ENCODE measurements at regions not wholly inside any gene's neighbourhood (a gene's known extent, or its start where the extent isn't known, plus 50 kb on each side); places are given as distances from the start of the nearest gene placed in this dataset.

DNA sequence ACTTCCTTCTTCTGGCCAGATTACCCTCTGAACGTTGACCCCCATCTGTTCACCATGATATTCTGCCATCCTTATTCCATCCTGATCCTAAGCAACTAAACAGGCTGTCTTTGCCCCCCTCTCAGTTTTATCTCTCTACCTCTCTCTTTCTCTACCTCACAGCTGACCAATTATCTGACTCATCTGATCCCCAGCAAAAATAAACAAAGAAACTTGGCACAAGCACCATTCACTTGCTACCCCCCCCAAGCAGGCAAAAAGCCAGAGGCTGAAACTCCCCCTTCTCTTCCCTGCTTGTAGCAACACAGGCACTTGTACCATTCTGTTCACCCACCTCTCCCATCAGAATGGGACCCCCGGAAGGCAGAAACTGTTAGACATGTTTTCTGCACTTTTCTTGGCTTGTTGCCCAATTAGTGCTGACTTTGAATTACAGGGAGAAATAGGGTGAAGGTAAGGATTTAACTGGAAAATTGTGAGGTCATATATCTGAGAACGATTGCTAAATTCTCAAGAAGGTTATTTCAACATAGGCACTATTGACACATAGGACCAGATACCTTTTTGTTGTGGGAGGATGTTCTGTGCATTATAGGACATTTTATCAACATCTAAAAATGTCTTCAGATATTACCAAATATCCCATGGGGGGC, 163.2 kb downstream of the TOX3 start (continued):
- TF ChIP-seq, protein P1, sequence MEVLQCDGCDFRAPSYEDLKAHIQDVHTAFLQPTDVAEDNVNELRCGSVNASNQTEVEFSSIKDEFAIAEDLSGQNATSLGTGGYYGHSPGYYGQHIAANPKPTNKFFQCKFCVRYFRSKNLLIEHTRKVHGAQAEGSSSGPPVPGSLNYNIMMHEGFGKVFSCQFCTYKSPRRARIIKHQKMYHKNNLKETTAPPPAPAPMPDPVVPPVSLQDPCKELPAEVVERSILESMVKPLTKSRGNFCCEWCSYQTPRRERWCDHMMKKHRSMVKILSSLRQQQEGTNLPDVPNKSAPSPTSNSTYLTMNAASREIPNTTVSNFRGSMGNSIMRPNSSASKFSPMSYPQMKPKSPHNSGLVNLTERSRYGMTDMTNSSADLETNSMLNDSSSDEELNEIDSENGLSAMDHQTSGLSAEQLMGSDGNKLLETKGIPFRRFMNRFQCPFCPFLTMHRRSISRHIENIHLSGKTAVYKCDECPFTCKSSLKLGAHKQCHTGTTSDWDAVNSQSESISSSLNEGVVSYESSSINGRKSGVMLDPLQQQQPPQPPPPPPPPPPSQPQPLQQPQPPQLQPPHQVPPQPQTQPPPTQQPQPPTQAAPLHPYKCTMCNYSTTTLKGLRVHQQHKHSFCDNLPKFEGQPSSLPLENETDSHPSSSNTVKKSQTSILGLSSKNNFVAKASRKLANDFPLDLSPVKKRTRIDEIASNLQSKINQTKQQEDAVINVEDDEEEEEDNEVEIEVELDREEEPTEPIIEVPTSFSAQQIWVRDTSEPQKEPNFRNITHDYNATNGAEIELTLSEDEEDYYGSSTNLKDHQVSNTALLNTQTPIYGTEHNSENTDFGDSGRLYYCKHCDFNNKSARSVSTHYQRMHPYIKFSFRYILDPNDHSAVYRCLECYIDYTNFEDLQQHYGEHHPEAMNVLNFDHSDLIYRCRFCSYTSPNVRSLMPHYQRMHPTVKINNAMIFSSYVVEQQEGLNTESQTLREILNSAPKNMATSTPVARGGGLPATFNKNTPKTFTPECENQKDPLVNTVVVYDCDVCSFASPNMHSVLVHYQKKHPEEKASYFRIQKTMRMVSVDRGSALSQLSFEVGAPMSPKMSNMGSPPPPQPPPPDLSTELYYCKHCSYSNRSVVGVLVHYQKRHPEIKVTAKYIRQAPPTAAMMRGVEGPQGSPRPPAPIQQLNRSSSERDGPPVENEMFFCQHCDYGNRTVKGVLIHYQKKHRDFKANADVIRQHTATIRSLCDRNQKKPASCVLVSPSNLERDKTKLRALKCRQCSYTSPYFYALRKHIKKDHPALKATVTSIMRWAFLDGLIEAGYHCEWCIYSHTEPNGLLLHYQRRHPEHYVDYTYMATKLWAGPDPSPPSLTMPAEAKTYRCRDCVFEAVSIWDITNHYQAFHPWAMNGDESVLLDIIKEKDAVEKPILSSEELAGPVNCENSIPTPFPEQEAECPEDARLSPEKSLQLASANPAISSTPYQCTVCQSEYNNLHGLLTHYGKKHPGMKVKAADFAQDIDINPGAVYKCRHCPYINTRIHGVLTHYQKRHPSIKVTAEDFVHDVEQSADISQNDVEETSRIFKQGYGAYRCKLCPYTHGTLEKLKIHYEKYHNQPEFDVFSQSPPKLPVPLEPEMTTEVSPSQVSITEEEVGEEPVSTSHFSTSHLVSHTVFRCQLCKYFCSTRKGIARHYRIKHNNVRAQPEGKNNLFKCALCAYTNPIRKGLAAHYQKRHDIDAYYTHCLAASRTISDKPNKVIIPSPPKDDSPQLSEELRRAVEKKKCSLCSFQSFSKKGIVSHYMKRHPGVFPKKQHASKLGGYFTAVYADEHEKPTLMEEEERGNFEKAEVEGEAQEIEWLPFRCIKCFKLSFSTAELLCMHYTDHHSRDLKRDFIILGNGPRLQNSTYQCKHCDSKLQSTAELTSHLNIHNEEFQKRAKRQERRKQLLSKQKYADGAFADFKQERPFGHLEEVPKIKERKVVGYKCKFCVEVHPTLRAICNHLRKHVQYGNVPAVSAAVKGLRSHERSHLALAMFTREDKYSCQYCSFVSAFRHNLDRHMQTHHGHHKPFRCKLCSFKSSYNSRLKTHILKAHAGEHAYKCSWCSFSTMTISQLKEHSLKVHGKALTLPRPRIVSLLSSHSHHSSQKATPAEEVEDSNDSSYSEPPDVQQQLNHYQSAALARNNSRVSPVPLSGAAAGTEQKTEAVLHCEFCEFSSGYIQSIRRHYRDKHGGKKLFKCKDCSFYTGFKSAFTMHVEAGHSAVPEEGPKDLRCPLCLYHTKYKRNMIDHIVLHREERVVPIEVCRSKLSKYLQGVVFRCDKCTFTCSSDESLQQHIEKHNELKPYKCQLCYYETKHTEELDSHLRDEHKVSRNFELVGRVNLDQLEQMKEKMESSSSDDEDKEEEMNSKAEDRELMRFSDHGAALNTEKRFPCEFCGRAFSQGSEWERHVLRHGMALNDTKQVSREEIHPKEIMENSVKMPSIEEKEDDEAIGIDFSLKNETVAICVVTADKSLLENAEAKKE (CRISPR knock-in tag; IDR thresholded peaks at IDR 0.05) = no peak

DNA sequence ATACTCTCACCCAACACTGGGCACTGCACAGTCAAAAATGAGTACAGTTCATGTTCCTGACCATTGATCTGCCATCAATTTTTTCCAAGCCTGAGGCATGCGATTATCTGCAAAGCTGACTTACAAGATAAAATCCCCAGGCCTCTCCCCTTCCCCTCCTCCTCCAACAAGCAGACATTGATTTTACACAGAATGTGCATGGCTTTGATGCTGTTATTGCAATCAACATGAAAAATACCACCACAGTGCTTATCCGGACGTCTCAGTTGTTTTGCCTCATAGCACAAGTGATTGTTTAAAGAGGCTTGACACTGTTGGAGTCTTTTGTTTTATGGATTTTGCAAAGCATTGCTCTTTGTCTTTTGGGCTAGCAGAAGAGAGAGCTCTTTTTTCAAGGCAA, 163.8 kb downstream of the TOX3 start:
- H3K4me3 ChIP-seq = no peak overlapping the region
- Mint-ChIP-seq H3K4me3 (no peak overlapping the region), H3K27ac (no peak overlapping the region), H3K4me1 (peaks cover 15% of the 10 kb centered on the region), H3K9me3 (no peaks in the 10 kb centered on the region), H3K36me3 (ENCODE audit: low read depth) (no peaks in the 10 kb centered on the region), H3K27me3 (ENCODE audit: insufficient read depth, low read depth, poor library complexity) (peaks cover 1% of the 10 kb centered on the region)
- H3K36me3 ChIP-seq (ENCODE audit: insufficient read depth) = no peaks in the 10 kb centered on the region
- ATAC-seq = no peak
- H3F3A ChIP-seq (replicated peaks; ENCODE audit: low read depth) = no peaks in the 10 kb centered on the region
- TF ChIP-seq, protein P2, sequence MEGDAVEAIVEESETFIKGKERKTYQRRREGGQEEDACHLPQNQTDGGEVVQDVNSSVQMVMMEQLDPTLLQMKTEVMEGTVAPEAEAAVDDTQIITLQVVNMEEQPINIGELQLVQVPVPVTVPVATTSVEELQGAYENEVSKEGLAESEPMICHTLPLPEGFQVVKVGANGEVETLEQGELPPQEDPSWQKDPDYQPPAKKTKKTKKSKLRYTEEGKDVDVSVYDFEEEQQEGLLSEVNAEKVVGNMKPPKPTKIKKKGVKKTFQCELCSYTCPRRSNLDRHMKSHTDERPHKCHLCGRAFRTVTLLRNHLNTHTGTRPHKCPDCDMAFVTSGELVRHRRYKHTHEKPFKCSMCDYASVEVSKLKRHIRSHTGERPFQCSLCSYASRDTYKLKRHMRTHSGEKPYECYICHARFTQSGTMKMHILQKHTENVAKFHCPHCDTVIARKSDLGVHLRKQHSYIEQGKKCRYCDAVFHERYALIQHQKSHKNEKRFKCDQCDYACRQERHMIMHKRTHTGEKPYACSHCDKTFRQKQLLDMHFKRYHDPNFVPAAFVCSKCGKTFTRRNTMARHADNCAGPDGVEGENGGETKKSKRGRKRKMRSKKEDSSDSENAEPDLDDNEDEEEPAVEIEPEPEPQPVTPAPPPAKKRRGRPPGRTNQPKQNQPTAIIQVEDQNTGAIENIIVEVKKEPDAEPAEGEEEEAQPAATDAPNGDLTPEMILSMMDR (conservative IDR thresholded peaks at IDR 0.05; ENCODE audit: low read depth in 2 of 2) = no peak
- TF ChIP-seq, protein P3, sequence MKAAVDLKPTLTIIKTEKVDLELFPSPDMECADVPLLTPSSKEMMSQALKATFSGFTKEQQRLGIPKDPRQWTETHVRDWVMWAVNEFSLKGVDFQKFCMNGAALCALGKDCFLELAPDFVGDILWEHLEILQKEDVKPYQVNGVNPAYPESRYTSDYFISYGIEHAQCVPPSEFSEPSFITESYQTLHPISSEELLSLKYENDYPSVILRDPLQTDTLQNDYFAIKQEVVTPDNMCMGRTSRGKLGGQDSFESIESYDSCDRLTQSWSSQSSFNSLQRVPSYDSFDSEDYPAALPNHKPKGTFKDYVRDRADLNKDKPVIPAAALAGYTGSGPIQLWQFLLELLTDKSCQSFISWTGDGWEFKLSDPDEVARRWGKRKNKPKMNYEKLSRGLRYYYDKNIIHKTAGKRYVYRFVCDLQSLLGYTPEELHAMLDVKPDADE (IDR thresholded peaks at IDR 0.05) = no peak
- H3K27ac ChIP-seq (ENCODE audit: low read depth) = no peak overlapping the region
- no peaks in the 10 kb centered on the region for H3K27me3 ChIP-seq (ENCODE audit: insufficient read depth)
- H3K9me2 ChIP-seq (ENCODE audit: insufficient read depth) = peaks cover 6% of the 10 kb centered on the region; the same call in 1 of the 2 replicates
- no peaks in the 10 kb centered on the region for H3K4me1 ChIP-seq (ENCODE audit: insufficient read depth)
- peak overlapping the region; percentile 15; the same call in 1 of the 2 replicates for H2AFZ ChIP-seq
- DNase-seq (ENCODE audit: low spot score) = no peak
- H4K20me1 ChIP-seq (replicated peaks; ENCODE audit: insufficient read depth) = no peaks in the 10 kb centered on the region
- no peak overlapping the region; the same call in 1 of the 2 replicates for H3K4me2 ChIP-seq
- no peaks in the 10 kb centered on the region for H3K79me2 ChIP-seq (replicated peaks; ENCODE audit: insufficient read depth)
